LNCAP (cell line): ENCODE measurements at regions not wholly inside any gene's neighbourhood (a gene's known extent, or its start where the extent isn't known, plus 50 kb on each side); places are given as distances from the start of the nearest gene placed in this dataset.

Source experiments
- TF ChIP-seq, protein P1 (sequence below): fragments of 450-650 bp; IDR thresholded peaks from 2 replicates; pipeline ENCODE4 v1.5.1; 2017; ENCODE audit warnings: mild to moderate bottlenecking

DNA sequence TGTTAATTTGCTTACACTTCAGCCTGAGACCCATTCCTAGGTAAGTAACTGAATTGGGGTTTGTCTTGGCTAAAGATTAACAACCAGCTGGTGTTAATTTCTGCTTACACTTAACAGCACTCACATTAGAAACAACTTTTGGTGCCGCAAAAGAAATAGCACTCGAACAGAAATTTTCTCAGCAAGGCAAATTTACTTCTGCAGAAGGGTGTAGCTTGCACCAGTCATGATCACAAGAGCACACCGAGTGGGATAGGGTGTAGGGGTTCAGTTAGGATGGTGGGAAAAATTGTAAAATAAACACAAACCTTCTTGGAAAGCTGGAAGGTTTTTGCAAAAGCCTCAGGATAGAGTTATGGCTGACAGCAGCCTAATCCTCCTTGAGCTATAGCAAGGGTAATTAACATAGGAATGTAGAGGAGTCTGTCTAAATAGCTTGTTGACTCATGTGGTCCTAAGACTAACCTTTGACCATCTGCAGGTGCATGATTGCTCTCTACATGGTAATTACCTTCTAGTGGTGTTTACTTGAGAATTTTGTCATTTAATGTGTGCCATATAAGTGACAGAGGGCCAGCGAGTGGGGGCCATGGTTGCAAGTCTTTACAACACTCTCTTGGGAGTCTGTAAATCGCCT, 67.8 kb upstream of the CDK13 start:
- TF ChIP-seq, protein P1, sequence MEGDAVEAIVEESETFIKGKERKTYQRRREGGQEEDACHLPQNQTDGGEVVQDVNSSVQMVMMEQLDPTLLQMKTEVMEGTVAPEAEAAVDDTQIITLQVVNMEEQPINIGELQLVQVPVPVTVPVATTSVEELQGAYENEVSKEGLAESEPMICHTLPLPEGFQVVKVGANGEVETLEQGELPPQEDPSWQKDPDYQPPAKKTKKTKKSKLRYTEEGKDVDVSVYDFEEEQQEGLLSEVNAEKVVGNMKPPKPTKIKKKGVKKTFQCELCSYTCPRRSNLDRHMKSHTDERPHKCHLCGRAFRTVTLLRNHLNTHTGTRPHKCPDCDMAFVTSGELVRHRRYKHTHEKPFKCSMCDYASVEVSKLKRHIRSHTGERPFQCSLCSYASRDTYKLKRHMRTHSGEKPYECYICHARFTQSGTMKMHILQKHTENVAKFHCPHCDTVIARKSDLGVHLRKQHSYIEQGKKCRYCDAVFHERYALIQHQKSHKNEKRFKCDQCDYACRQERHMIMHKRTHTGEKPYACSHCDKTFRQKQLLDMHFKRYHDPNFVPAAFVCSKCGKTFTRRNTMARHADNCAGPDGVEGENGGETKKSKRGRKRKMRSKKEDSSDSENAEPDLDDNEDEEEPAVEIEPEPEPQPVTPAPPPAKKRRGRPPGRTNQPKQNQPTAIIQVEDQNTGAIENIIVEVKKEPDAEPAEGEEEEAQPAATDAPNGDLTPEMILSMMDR = no peak

DNA sequence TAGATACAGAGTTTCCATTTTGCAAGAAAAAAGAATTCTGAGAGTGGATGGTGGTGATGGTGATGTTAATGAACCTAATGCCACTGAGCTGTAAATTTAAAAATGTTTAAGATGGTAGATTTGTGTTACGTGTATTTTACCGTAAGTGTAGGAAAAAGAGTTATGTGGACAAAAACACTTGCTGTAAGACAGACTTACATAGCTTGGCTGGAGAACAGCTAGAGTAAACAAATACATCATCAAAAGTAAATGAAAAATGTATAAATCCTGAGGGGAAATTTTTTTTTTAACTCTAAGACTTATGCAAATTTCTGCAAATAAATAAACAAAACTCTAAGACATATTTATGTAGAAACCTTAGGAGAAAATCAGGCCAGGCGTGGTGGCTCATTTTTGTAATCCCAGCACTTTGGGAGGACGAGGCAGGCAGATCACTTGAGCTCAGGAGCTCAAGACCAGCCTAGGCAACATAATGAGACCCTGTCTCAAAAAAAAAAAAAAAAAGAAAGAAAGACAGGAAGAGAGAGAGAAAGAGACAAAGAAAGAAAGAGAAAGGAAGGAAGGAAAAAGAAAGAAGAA, 66.2 kb upstream of the CDK13 start:
- TF ChIP-seq, protein P1 = no peak

DNA sequence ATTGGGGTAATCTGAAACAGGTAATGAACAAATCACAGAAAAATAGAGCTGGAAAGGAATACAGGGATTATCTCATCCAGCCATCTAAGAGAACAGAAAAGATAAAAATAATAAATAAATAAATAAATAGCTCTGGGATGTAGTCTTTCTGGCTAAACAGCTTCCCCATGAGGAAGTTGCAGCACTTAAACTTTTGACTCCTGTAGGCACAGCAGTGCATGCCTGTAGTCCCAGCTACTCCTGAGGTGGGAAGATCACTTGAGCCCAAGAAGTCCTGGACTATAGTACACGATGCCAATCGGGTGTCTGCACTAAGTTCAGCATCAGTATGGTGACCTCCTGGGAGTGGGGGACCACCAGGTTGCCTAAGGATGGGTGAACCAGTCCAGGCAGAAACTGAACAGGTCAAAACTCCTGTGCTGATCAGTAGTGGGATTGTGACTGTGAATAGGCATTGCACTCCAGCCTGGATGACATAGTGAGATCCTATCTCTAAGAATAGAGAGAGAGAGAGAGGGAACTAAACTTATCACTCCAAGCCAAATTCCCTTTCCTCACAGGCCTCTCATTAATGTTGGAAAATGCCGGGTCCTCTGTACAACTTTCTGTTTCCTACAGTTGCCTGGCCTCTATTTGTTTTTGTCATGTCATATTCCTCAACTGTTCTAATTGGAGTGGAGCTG, 61.7 kb upstream of the CDK13 start:
- TF ChIP-seq, protein P1 = no peak

DNA sequence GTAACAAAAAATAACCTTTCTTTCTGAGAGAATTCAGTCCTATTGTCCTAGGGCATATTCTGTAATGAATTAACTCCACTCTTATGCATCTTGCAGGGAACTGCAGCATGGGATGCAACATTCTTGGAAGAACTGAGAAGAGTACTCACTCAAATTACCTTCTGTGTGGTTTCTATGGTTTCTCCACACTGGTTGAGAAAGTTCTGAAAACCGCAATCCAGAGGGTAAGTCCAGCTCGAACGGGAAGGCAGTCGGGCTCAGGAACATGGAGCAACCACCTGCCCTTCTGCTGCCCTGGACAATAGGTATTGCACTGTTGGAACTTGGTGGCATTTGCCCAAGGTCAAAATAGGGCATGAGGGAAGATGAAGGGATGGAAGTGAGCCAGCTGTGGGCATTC, 59.6 kb upstream of the CDK13 start:
- TF ChIP-seq, protein P1 = no peak

DNA sequence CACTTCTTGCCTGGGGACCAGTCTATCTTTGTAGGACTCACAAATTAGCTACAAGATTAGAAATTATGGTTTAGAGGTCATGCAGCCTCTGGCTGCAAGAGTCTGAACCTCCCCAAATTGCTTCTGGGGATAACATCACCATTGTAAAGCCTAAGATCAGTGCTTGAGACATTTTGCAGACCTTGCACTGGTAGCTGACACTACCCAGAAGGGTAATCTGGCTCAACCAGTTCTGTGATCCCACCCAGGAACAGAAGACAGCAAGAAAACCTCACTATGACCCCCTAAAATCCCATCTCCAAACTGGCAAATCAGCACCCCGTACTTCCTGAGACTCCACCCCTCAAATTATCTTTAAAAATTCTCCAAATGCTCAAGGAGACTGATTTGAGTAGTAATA, 58.2 kb upstream of the CDK13 start:
- TF ChIP-seq, protein P1 = no peak

DNA sequence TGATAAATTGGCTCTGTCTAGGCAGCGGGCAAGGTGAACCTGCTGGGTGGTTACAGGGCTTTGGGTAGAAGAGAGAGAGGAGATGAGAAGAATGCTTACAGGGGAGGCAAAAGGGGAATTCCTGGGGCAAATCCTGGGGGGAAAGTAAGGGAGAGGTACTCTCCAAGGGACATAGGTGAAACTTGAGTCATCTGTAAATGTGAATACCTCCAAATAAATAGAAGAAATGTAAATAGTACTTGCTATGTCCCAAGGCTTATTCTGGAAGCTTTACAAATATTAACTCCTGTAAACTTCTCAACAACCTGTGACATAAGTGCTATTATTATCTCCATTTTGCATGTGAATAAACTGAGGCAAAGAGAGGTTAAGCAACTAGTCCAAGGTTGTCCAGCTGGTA, 57.7 kb upstream of the CDK13 start:
- TF ChIP-seq, protein P1 = no peak

DNA sequence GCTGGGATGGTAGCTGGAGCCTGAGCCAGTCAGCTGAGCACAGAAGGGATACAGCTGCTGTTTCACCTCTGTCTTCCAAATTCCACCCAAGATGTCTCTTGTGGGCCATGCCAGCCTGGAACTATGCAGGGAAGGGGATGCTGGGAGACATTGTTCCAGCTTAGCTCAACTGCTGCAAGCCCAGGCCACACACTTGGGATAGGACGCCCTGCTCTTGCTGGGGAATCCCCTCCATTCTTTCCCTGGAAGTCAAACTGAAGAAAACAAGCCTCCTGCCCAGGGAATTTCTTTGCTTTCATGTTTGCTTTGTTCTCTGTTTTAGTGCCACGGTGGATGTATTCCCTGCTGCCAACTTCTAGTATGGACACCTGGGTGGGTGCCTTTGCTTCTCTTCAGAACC, 55.2 kb upstream of the CDK13 start:
- TF ChIP-seq, protein P1 = no peak
